NCI-H1105 (cell line): ENCODE measurements at regions not wholly inside any gene's neighbourhood (a gene's known extent, or its start where the extent isn't known, plus 50 kb on each side); places are given as distances from the start of the nearest gene placed in this dataset.

Experiments
- DNase-seq: peaks from one replicate; lab custom pipeline; 2025; lab: John Stamatoyannopoulos, UW

GRCh38 chr18:27473318-27473717 is 288.2 kb upstream of the CHST9 start:
- no peak for DNase-seq

- no peak for DNase-seq
These were observed 282.0 kb upstream of the CHST9 start for GRCh38 chr18:27467073-27467472.

DNA sequence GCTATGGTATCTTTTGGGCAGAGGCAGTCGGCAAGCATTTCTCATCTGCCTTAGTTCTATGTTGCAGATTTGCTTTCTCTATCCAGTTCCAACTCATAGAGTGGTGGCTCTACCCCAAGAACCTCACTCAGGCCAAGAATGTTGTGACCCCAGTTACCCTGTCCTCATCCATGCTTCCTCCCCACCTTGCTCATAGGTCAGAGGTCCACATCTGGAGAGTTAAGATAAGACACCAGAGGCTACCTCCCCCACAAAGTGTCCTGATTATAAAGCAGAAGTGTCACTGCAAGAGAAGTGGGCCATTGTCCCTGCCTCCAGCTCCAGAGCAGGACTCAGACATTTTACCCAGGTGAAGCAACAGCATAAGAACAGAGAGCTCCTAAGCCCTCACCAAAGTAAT is 276.8 kb upstream of the CHST9 start:
- no peak for DNase-seq

- DNase-seq, result no peak
These were observed 264.0 kb upstream of the CHST9 start for GRCh38 chr18:27449104-27449503.

- no peak for DNase-seq
These were observed 262.8 kb upstream of the CHST9 start for GRCh38 chr18:27447930-27448329.

DNA sequence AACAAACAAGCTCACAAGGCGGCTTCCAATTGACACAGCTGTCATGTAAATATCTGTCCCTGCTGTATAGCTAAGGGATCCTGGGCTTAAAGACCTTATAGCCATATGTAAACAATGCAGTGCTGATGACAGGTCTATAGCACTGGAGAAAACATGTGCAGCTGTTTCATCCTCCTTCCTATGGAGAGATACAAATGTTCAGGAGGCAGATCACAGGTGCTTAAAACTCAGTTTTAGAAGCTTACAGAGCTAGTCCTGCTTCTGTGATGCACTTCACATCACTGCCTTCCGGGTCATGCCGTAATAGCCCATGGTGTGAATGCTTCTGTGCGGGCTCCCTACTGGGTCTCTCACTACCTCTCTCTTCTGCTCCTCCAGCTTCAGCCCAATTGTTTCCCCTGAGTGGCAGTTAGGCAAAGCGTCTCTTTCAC is 262.4 kb upstream of the CHST9 start:
- no peak for DNase-seq

- DNase-seq, result no peak
These were observed 245.5 kb upstream of the CHST9 start for GRCh38 chr18:27430595-27430994.

- DNase-seq, result no peak
These were observed 243.8 kb upstream of the CHST9 start for GRCh38 chr18:27428716-27429475.

- no peak for DNase-seq
These were observed 243.0 kb upstream of the CHST9 start for GRCh38 chr18:27428120-27428519.

DNA sequence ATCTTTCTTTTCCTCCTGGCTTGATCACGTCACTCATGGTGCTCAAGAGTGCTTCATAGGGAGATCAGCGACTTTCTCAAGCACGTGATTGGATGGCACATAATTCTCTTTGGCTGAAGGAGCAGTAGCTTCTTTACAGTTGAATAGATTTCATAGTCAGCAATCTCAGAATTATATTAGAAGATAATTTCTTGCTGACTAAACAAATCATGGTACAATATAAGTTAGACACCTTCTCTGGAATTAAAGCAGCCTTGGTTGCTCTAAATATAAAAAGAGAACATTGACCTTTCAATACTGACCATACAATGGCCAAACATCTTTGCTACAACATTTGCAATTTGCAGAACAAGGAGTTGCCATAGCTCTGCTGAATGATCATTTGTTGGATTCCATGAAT is 238.5 kb upstream of the CHST9 start:
- no peak for DNase-seq

GRCh38 chr18:27419646-27420045 is 234.5 kb upstream of the CHST9 start:
- no peak for DNase-seq

DNA sequence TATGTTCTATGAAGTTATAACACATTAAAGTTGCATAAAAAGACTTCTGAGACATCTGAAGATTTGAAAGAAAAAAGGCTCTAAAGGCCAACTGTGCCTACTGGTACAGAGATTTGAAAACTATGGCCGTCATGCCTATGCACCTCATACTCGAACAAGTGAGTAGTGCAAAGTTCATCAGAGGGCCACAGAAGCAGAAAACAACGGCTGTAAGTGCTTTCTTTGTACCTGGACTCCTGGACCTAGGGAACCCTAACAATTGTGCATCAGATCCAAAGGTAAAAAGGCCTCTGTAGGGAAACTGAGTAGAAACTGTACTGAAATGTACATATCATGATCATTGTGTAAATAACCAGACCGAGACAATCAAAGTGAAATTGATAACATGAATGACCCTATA is 230.4 kb upstream of the CHST9 start:
- no peak for DNase-seq

DNA sequence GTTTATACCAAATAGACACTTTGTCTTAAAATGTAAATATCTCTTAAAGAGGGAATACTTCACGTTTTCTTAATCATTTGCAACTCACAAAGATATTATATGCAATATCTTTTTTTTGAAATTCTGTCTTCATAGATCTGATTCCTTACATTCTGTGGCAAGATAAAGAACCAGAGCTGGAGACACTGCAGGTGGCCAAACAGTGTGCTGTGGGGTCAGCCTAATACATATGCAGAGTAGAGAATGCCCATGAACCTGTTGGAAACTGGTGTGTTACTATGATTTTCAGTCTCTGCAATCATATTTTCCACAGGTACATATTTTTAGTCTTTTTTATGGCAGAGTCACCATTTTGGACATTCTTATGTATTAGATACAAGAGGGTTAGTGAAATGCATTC is 229.6 kb upstream of the CHST9 start:
- DNase-seq, result no peak

GRCh38 chr18:27413495-27414401 is 228.6 kb upstream of the CHST9 start:
- no peak for DNase-seq

DNA sequence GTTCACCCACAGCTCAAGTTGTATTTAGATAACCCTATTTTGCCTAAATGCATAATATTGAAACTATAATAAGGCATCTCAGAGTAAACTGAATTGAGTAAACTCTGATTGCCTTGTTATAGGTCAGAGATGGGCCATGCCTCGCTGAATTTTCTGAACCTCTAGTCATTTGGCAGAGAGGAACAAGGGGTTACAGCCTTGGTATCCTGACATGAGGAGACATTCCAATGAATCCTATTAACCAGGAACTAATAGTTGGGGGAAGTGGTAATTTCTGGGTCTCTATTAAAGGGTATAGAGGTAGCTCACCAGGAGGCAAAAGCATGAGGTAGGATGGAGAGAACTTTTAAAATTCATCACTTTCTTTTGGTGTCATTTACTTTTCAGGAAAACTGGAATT is 227.4 kb upstream of the CHST9 start:
- no peak for DNase-seq

DNA sequence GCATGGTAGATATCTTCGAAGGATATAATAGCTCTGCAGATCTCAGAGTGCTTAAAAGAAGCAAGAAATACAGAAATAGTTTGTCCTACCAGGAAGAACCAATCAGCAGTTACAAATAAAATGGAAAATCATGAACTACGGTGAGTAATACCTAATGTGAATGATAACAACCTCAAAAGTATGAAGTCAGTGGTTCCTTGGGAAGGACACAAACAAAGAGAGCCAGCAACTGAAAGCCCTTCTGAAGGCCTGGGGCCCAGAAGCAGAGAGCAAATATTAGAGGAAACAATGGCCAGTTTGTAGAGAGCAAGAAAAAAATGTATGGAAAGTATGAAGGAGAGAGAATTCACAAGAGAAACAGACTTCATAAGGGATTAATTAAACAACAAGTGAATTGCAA is 226.8 kb upstream of the CHST9 start:
- no peak for DNase-seq

- no peak for DNase-seq
These were observed 225.9 kb upstream of the CHST9 start for GRCh38 chr18:27411013-27411412.

DNA sequence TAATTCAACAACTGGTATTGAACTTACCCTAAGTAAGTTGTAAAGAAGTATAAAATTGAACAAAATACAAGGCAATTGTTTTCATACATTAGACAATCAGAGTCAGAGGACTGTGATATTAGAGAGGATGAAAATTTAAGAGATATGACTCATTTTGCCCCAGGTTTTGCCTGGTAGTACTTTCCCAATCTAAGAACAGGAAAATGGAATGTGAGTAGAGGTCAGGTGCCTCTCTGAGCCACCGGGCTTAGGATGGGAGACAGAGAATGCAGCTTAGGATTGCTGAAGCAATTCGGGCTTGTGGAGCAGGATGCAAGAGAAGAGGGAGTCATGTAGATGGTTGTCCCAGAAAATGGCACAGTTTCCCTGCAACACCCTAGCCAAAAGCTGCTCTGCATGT is 219.7 kb upstream of the CHST9 start:
- DNase-seq, result no peak

- DNase-seq, result no peak
These were observed 214.9 kb upstream of the CHST9 start for GRCh38 chr18:27400001-27400400.

DNA sequence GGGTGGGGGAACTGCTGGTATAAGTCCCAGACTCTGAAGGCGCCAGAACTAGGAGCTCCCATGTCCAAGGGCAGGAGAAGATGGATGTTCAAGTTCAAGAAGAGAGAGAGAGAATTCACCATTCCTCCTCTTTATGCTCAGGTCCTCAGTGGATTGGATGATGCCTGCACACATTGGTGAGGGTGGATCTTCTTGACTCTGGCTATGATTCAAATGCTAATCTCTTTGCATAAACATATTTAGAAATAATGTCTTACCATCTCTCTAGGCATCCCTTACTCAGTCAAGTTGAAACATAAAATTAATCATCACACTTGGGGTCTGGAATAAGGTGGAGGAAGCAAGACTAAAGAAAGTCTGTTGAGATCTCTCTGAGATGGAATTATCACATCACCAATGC is 210.6 kb upstream of the CHST9 start:
- no peak for DNase-seq

DNA sequence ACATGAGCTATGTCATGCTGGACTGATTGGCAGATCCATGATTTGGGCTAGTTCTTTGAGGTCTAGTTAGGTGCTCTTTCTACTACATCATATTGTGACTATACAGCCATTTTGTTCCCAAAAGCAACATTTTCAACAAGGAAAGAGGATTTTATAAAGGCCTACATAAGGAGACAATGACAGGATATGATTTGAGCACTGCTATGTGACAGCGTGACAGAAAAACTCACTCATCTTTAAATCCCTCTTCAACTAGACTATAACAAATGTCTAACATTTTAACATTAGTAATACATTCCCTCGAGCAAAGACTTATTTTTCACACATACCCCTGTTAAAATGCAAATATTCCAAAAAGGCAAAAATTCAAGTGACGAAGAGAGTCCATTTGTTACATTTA is 209.6 kb upstream of the CHST9 start:
- DNase-seq, result no peak

DNA sequence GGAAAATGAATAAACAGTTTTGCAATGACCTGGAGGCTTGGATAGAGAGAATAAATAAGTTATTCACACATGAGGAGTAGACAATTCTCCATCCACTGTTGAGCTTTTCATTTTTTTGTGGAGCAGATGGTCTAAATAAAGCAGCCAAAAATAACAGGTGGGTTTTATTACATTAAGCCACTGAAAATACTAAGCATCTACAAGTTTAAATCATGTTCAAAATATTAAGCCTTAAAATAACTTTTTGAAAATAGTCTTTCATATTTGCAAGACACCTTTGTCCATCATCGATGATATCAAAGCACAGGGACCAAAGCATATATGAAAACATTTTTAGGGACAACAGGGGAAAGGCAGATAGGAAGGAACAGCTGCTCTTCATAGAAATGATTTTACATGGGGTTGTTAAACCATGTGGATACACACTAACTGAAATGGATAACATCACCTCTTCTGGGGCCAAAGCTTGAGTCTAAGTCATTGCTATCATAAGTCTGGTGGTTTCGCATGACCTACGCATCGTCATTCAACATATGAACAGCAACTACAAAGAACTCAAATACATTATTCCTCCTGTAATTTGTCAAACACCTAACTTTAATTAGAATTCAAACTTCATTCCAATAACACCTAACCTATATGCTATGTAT is 197.6 kb upstream of the CHST9 start:
- DNase-seq, result no peak
